AG09309 (cell line): ENCODE measurements at regions not wholly inside any gene's neighbourhood (a gene's known extent, or its start where the extent isn't known, plus 50 kb on each side); places are given as distances from the start of the nearest gene placed in this dataset.

ENCODE experiments used
- DNase-seq: peaks from one replicate; pipeline ENCODE4 v3.0.0-alpha.2; 2010; ENCODE audit warnings: low read depth
- H3K4me3 ChIP-seq: 2 replicates; pipeline ENCODE4 v1.5.1; 2011; ENCODE audit warnings: mild to moderate bottlenecking, low read depth, low read length, moderate library complexity; ENCODE audit not compliant: control insufficient read depth
- CTCF ChIP-seq: IDR thresholded peaks from 2 replicates; pipeline ENCODE4 v1.5.1; 2011; ENCODE audit warnings: mild to moderate bottlenecking, low read depth, low read length, inconsistent platforms; ENCODE audit not compliant: insufficient read depth, control insufficient read depth; ENCODE audit errors: missing control alignments

- H3K4me3 ChIP-seq = no peak overlapping the region
- no peak for TF ChIP-seq CTCF
- no peak for DNase-seq
Observed at GRCh38 chr1:115215703-115216521, 122.1 kb downstream of the NGF start.

GRCh38 chr1:115215110-115215509 is 122.9 kb downstream of the NGF start:
- no peak overlapping the region for H3K4me3 ChIP-seq
- DNase-seq = no peak
- TF ChIP-seq CTCF = no peak

- no peak overlapping the region for H3K4me3 ChIP-seq
- no peak for DNase-seq
- no peak for TF ChIP-seq CTCF
Observed at GRCh38 chr1:115214098-115214497, 124.0 kb downstream of the NGF start.

GRCh38 chr1:115213130-115213529 is 123.8 kb upstream of the TSPAN2 start:
- TF ChIP-seq CTCF = no peak
- no peak overlapping the region for H3K4me3 ChIP-seq
- no peak for DNase-seq

- H3K4me3 ChIP-seq = no peak overlapping the region
- TF ChIP-seq CTCF = no peak
- DNase-seq = no peak
Observed at GRCh38 chr1:115211071-115211745, 121.9 kb upstream of the TSPAN2 start.

GRCh38 chr1:115210302-115210711 is 121.0 kb upstream of the TSPAN2 start:
- peak; percentile 38 for DNase-seq
- no peak overlapping the region for H3K4me3 ChIP-seq
- no peak for TF ChIP-seq CTCF

GRCh38 chr1:115204513-115204912 is 115.2 kb upstream of the TSPAN2 start:
- no peak for DNase-seq
- TF ChIP-seq CTCF = no peak
- H3K4me3 ChIP-seq = no peak overlapping the region
